IMR-90 (cell line): ENCODE measurements at regions not wholly inside any gene's neighbourhood (a gene's known extent, or its start where the extent isn't known, plus 50 kb on each side); places are given as distances from the start of the nearest gene placed in this dataset.

Experiments used
- ATAC-seq: fragments of 200-7000 bp; cut with Tn5 transposase; 2 replicates; pipeline ENCODE4 v1.9.1; 2020; ENCODE audit warnings: low read depth, mild to moderate bottlenecking, moderate library complexity
- BruUV-seq: library from RNA; stranded (reverse); fragments of 400-500 nt; replicated peaks from 2 replicates; lab custom pipeline; 2021; lab: Mats Ljungman, UMichigan
- CTCF ChIA-PET: fragments of 300-600 bp; formaldehyde crosslinking; extraction: SDS; loops from one replicate; lab custom pipeline; 2021; ENCODE audit warnings: antibody characterized with exemption; lab: Yijun Ruan, JAX
- POLR2A ChIA-PET: fragments of 300-600 bp; sonication (Branson Sonifier 250); formaldehyde crosslinking; loops from one replicate; lab custom pipeline; 2022; ENCODE audit warnings: antibody characterized with exemption; ENCODE audit not compliant: unreplicated experiment; lab: Charles Lee
- DNase-seq: peaks from one replicate; pipeline ENCODE4 v3.0.0; 2013
- H2AFZ ChIP-seq: replicated peaks from 2 replicates; pipeline ENCODE3; 2013; ENCODE audit warnings: low read length, mild to moderate bottlenecking; ENCODE audit not compliant: poor library complexity
- H2AK5ac ChIP-seq: 2 replicates; pipeline ENCODE4 v1.6.1; 2013; ENCODE audit warnings: low read depth, low read length, inconsistent platforms
- H2AK9ac ChIP-seq: replicated peaks from 2 replicates; pipeline ENCODE3; 2013; ENCODE audit warnings: mild to moderate bottlenecking, low read depth, low read length, moderate library complexity; ENCODE audit not compliant: poor library complexity
- H2BK120ac ChIP-seq: 2 replicates; pipeline ENCODE4 v1.6.1; 2013; ENCODE audit warnings: low read depth, low read length, inconsistent platforms
- H2BK15ac ChIP-seq: 3 replicates; pipeline ENCODE4 v1.6.1; 2013; ENCODE audit warnings: low read depth, low read length, inconsistent platforms
- H2BK20ac ChIP-seq: 2 replicates; pipeline ENCODE4 v1.6.1; 2013; ENCODE audit warnings: low read depth, mild to moderate bottlenecking, inconsistent platforms, low read length, moderate library complexity
- H2BK5ac ChIP-seq: 2 replicates; pipeline ENCODE4 v1.6.1; 2013; ENCODE audit warnings: mild to moderate bottlenecking, low read depth, low read length, inconsistent platforms; ENCODE audit not compliant: poor library complexity, severe bottlenecking
- H3K14ac ChIP-seq: replicated peaks from 2 replicates; pipeline ENCODE4 v1.6.1; 2013; ENCODE audit warnings: low read depth, low read length, inconsistent platforms
- H3K18ac ChIP-seq: 2 replicates; pipeline ENCODE4 v1.6.1; 2013; ENCODE audit warnings: low read depth, low read length, control low read depth
- H3K23ac ChIP-seq: 2 replicates; pipeline ENCODE4 v1.6.1; 2013; ENCODE audit warnings: low read depth, low read length, inconsistent platforms
- H3K27ac ChIP-seq: 2 replicates; pipeline ENCODE4 v1.5.1; 2013; ENCODE audit warnings: mild to moderate bottlenecking, control low read depth, low read length; ENCODE audit not compliant: insufficient read depth
- H3K27me3 ChIP-seq: 2 replicates; pipeline ENCODE4 v1.6.1; 2013; ENCODE audit warnings: low read length; ENCODE audit not compliant: control insufficient read depth, insufficient read depth
- H3K36me3 ChIP-seq: 2 replicates; pipeline ENCODE4 v1.6.1; 2013; ENCODE audit warnings: low read length, mixed read lengths; ENCODE audit not compliant: control insufficient read depth, insufficient read depth
- H3K4ac ChIP-seq: 2 replicates; pipeline ENCODE4 v1.6.1; 2013; ENCODE audit warnings: low read depth, low read length, inconsistent platforms
- H3K4me1 ChIP-seq: 2 replicates; pipeline ENCODE4 v1.6.1; 2013; ENCODE audit warnings: low read length, mixed read lengths; ENCODE audit not compliant: control insufficient read depth, insufficient read depth
- H3K4me2 ChIP-seq: 2 replicates; pipeline ENCODE4 v1.6.1; 2013; ENCODE audit warnings: low read depth, mild to moderate bottlenecking, control low read depth, low read length, moderate library complexity
- H3K4me3 ChIP-seq: 2 replicates; pipeline ENCODE4 v1.5.1; 2013; ENCODE audit warnings: low read depth, mild to moderate bottlenecking, control low read depth, low read length, moderate library complexity; ENCODE audit not compliant: insufficient read depth
- H3K56ac ChIP-seq: 2 replicates; pipeline ENCODE4 v1.6.1; 2013; ENCODE audit warnings: low read length, inconsistent platforms; ENCODE audit not compliant: insufficient read depth; ENCODE audit errors: extremely low read depth
- H3K79me1 ChIP-seq, 2 experiments: 2 replicates each; pipeline ENCODE4 v1.6.1; 2013; ENCODE audit warnings: low read length in 2 of 2, inconsistent platforms in 1 of 2, low read depth in 1 of 2
- H3K9ac ChIP-seq: 2 replicates; pipeline ENCODE4 v1.6.1; 2013; ENCODE audit warnings: low read depth, low read length, control low read depth
- H3K9me1 ChIP-seq: 2 replicates; pipeline ENCODE4 v1.6.1; 2013; ENCODE audit warnings: low read length, inconsistent platforms; ENCODE audit not compliant: insufficient read depth
- H3K9me3 ChIP-seq: 2 replicates; pipeline ENCODE4 v1.6.1; 2013; ENCODE audit warnings: low read length; ENCODE audit not compliant: control insufficient read depth, insufficient read depth
- H4K20me1 ChIP-seq: 2 replicates; pipeline ENCODE4 v1.6.1; 2013; ENCODE audit warnings: low read length, inconsistent platforms; ENCODE audit not compliant: insufficient read depth
- H4K5ac ChIP-seq: 2 replicates; pipeline ENCODE4 v1.6.1; 2013; ENCODE audit warnings: mild to moderate bottlenecking, low read depth, low read length, control low read depth
- H4K8ac ChIP-seq, 2 experiments: 2 replicates each; pipeline ENCODE4 v1.6.1; 2013; ENCODE audit warnings: low read depth in 2 of 2, low read length in 2 of 2, control low read depth in 1 of 2, inconsistent platforms in 1 of 2
- H4K91ac ChIP-seq: 2 replicates; pipeline ENCODE4 v1.6.1; 2013; ENCODE audit warnings: low read depth, low read length, inconsistent platforms; ENCODE audit not compliant: insufficient read depth
- BHLHE40 ChIP-seq: fragments of 150-350 bp; IDR thresholded peaks from 2 replicates; pipeline ENCODE4 v1.6.1; 2016; ENCODE audit warnings: mild to moderate bottlenecking, low read depth, low read length
- CEBPB ChIP-seq: IDR thresholded peaks from 2 replicates; pipeline ENCODE4 v1.6.1; 2012; ENCODE audit warnings: low read depth, low read length, improper control_type of control experiment
- ELK1 ChIP-seq: fragments of 150-350 bp; IDR thresholded peaks from 2 replicates; pipeline ENCODE4 v1.6.1; 2016; ENCODE audit warnings: low read depth, mild to moderate bottlenecking, low read length, moderate library complexity, borderline replicate concordance
- FOS ChIP-seq: fragments of 150-350 bp; IDR thresholded peaks from 2 replicates; pipeline ENCODE4 v1.6.1; 2016; ENCODE audit warnings: low read depth, low read length
- MAFK ChIP-seq: IDR thresholded peaks from 2 replicates; pipeline ENCODE4 v1.6.1; 2012; ENCODE audit warnings: low read depth, low read length, improper control_type of control experiment
- MAZ ChIP-seq: IDR thresholded peaks from 2 replicates; pipeline ENCODE4 v1.6.1; 2012; ENCODE audit warnings: low read depth, mild to moderate bottlenecking, low read length, improper control_type of control experiment, moderate library complexity, borderline replicate concordance
- MXI1 ChIP-seq: IDR thresholded peaks from 2 replicates; pipeline ENCODE4 v1.6.1; 2012; ENCODE audit warnings: low read depth, mild to moderate bottlenecking, low read length, moderate library complexity, borderline replicate concordance
- NFE2L2 ChIP-seq: fragments of 150-350 bp; IDR thresholded peaks from 2 replicates; pipeline ENCODE4 v1.6.1; 2016; ENCODE audit warnings: low read depth, mild to moderate bottlenecking, low read length
- POLR2A ChIP-seq: IDR thresholded peaks from 2 replicates; pipeline ENCODE4 v1.6.1; 2012; ENCODE audit warnings: mild to moderate bottlenecking, low read depth, low read length
- RAD21 ChIP-seq: IDR thresholded peaks from 2 replicates; pipeline ENCODE4 v1.6.1; 2012; ENCODE audit warnings: low read length, improper control_type of control experiment
- RCOR1 ChIP-seq: IDR thresholded peaks from 2 replicates; pipeline ENCODE4 v1.6.1; 2012; ENCODE audit warnings: mild to moderate bottlenecking, low read length, improper control_type of control experiment; ENCODE audit not compliant: insufficient replicate concordance
- RFX5 ChIP-seq: IDR thresholded peaks from 2 replicates; pipeline ENCODE4 v1.8.0; 2012; ENCODE audit warnings: low read depth, mild to moderate bottlenecking, low read length, moderate library complexity
- SMC3 ChIP-seq: fragments of 150-350 bp; IDR thresholded peaks from 2 replicates; pipeline ENCODE4 v1.6.1; 2016; ENCODE audit warnings: low read depth, mild to moderate bottlenecking, antibody characterized with exemption, low read length, moderate library complexity
- USF2 ChIP-seq: fragments of 150-350 bp; IDR thresholded peaks from 2 replicates; pipeline ENCODE4 v1.6.1; 2017; ENCODE audit warnings: mild to moderate bottlenecking, antibody characterized with exemption, low read length, low read depth
- WGBS, 2 experiments: methylation state at CpG; one replicate each; pipeline versions ENCODE4 v1.1.5 to v1.1.7; 2013; ENCODE audit warnings: missing lambda C conversion rate in 2 of 2; ENCODE audit not compliant: insufficient read length in 1 of 2; ENCODE audit errors: extremely low coverage in 2 of 2; 5-methylcytosine and 5-hydroxymethylcytosine counted together
- dilution Hi-C: fragments of 300-500 bp; cut with HindIII; formaldehyde crosslinking; loops from one replicate; pipeline ENCODE4 v1.14.3; 2018; ENCODE audit warnings: low sequenced_read_pairs; ENCODE audit not compliant: unreplicated experiment
- in situ Hi-C: fragments of 300-500 bp; cut with MboI; formaldehyde crosslinking; loops from 3 replicates; pipeline ENCODE4 v1.14.3; 2019; ENCODE audit warnings: low sequenced_read_pairs, inconsistent platforms, mixed read lengths
- intact Hi-C: fragments of 100-400 bp; cut with micrococcal nuclease; formaldehyde crosslinking; loops from 2 replicates; pipeline ENCODE4 v1.10.0; 2022
- TF ChIP-seq, protein P1 (sequence below): conservative IDR thresholded peaks from 2 replicates; pipeline ENCODE4 v1.5.1; 2012; ENCODE audit warnings: mild to moderate bottlenecking, low read depth, low read length, improper control_type of control experiment

- dilution Hi-C loops: no loop called here
- H3K27me3 ChIP-seq: no peaks in the 10 kb centered on the region
- no peak overlapping the region for H3K27ac ChIP-seq
- H2BK120ac ChIP-seq: no peak overlapping the region
- no peak overlapping the region for H3K56ac ChIP-seq
- no TSS peak for BruUV-seq
- no peaks in the 10 kb centered on the region for H4K20me1 ChIP-seq
- H4K8ac ChIP-seq: no peak overlapping the region; a peak in 1 of 4 replicates
- H2BK5ac ChIP-seq: no peak overlapping the region
- ChIA-PET POLR2A (no interaction called here), CTCF (interaction anchor here (0.7 to 0.8 kb wide), 2 partner anchors 22 to 184 kb away, joined by 3 read pairs; partner anchors contain the start of gene PDE1A)
- H4K91ac ChIP-seq: no peak overlapping the region
- no peaks in the 10 kb centered on the region for H3K9me3 ChIP-seq
- H4K5ac ChIP-seq: no peak overlapping the region
- H3K23ac ChIP-seq: no peak overlapping the region
- H3K4ac ChIP-seq: no peak overlapping the region
- no peak overlapping the region for H2BK15ac ChIP-seq
- no peaks in the 10 kb centered on the region for H3K9me1 ChIP-seq
- DNase-seq (no peak), ATAC-seq (no peak)
- no peak overlapping the region for H2BK20ac ChIP-seq
- in situ Hi-C loops: no loop called here
- no peak overlapping the region for H2AK5ac ChIP-seq
- H2AK9ac ChIP-seq: no peak overlapping the region
- no peak overlapping the region for H3K4me3 ChIP-seq
- intact Hi-C loops: no loop called here
- H3K9ac ChIP-seq: no peak overlapping the region
- H3K14ac ChIP-seq: no peak overlapping the region
- no CpG with 5 or more reads among the region's 2 CpGs for WGBS, 2 experiments
- H2AFZ ChIP-seq: no peak overlapping the region
- H3K4me2 ChIP-seq: no peak overlapping the region
- no peaks in the 10 kb centered on the region for H3K4me1 ChIP-seq
- H3K36me3 ChIP-seq: no peaks in the 10 kb centered on the region
- no peaks in the 10 kb centered on the region for H3K79me1 ChIP-seq
- no peak for TF ChIP-seq USF2
- TF ChIP-seq CEBPB: no peak
- no peak for TF ChIP-seq NFE2L2
- no peak for TF ChIP-seq SMC3
- no peak for TF ChIP-seq BHLHE40
- TF ChIP-seq MAFK: no peak
- TF ChIP-seq, protein P1, sequence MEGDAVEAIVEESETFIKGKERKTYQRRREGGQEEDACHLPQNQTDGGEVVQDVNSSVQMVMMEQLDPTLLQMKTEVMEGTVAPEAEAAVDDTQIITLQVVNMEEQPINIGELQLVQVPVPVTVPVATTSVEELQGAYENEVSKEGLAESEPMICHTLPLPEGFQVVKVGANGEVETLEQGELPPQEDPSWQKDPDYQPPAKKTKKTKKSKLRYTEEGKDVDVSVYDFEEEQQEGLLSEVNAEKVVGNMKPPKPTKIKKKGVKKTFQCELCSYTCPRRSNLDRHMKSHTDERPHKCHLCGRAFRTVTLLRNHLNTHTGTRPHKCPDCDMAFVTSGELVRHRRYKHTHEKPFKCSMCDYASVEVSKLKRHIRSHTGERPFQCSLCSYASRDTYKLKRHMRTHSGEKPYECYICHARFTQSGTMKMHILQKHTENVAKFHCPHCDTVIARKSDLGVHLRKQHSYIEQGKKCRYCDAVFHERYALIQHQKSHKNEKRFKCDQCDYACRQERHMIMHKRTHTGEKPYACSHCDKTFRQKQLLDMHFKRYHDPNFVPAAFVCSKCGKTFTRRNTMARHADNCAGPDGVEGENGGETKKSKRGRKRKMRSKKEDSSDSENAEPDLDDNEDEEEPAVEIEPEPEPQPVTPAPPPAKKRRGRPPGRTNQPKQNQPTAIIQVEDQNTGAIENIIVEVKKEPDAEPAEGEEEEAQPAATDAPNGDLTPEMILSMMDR: no peak
- TF ChIP-seq RFX5: no peak
- no peak for TF ChIP-seq MXI1
- TF ChIP-seq RAD21: no peak
- TF ChIP-seq ELK1: no peak
- TF ChIP-seq RCOR1: no peak
- no peak for TF ChIP-seq POLR2A
- TF ChIP-seq MAZ: no peak
- no peak for TF ChIP-seq FOS
- H3K18ac ChIP-seq: no peak overlapping the region
Measured at GRCh38 chr2:182610231-182610630, 105.8 kb upstream of the DNAJC10 start.
